ENCODE measurements at regions not wholly inside any gene's neighbourhood (a gene's known extent, or its start where the extent isn't known, plus 50 kb on each side); places are given as distances from the start of the nearest gene placed in this dataset.

DNA sequence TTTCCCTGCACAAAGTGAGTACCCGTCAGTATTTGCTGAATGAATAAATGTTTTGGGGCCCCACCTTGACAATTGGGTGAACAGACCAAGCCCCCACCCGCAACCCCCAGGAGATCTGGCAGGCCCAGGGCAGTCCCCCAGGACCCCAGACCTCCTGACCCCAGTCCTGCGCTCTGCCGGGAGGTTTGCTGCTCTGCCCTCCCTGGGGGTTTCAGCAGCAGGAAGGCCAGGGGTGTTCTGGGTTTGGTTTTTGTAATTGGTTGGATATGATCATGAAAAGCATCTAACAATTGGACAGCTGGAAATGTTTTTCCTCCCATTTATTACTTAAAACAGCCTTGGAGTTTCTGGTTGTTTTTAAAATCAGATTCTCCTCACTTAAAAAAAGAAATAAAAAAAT, 193.8 kb downstream of the URI1 start:
- no peak for TF ChIP-seq POLR2AphosphoS5 (IDR thresholded peaks at IDR 0.05)
- TF ChIP-seq, protein P1, sequence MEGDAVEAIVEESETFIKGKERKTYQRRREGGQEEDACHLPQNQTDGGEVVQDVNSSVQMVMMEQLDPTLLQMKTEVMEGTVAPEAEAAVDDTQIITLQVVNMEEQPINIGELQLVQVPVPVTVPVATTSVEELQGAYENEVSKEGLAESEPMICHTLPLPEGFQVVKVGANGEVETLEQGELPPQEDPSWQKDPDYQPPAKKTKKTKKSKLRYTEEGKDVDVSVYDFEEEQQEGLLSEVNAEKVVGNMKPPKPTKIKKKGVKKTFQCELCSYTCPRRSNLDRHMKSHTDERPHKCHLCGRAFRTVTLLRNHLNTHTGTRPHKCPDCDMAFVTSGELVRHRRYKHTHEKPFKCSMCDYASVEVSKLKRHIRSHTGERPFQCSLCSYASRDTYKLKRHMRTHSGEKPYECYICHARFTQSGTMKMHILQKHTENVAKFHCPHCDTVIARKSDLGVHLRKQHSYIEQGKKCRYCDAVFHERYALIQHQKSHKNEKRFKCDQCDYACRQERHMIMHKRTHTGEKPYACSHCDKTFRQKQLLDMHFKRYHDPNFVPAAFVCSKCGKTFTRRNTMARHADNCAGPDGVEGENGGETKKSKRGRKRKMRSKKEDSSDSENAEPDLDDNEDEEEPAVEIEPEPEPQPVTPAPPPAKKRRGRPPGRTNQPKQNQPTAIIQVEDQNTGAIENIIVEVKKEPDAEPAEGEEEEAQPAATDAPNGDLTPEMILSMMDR (IDR thresholded peaks at IDR 0.05), result no peak
- no peak for TF ChIP-seq EP300 (IDR thresholded peaks at IDR 0.05)

Data from upper lobe of left lung (tissue), 4 donors.